ENCODE measurements at regions not wholly inside any gene's neighbourhood (a gene's known extent, or its start where the extent isn't known, plus 50 kb on each side); places are given as distances from the start of the nearest gene placed in this dataset.

- Histone ChIP-seq H3K9me3 (ENCODE audit: low read depth, low read length, poor library complexity, severe bottlenecking) (no peaks in the 10 kb centered on the region), H3K27me3 (replicated peaks; ENCODE audit: insufficient read depth, low read depth, low read length, poor library complexity) (no peaks in the 10 kb centered on the region), H3K4me3 (ENCODE audit: low read depth, low read length, poor library complexity, severe bottlenecking) (no peak overlapping the region), H3K4me1 (ENCODE audit: insufficient read depth, low read length, poor library complexity, severe bottlenecking) (no peaks in the 10 kb centered on the region), H3K27ac (ENCODE audit: low read depth, low read length, poor library complexity, severe bottlenecking) (no peak overlapping the region), H3K36me3 (ENCODE audit: insufficient read depth, low read length, poor library complexity, severe bottlenecking) (no peaks in the 10 kb centered on the region)
- intact Hi-C loops (cut with micrococcal nuclease; ENCODE audit: unreplicated experiment): no loop called here
- ChIA-PET CTCF (no interaction called here), POLR2A (ENCODE audit: low non-redundant PET) (no interaction called here)
- no TSS peak for BruUV-seq (replicated peaks)
- no peak for TF ChIP-seq CTCF (conservative IDR thresholded peaks at IDR 0.05; ENCODE audit: low read depth, low read length)
- TF ChIP-seq EZH2 (IDR thresholded peaks at IDR 0.05; ENCODE audit: borderline replicate concordance, low read depth, low read length, poor library complexity, severe bottlenecking): no peak
- no peak for DNase-seq (ENCODE audit: low spot score)
Observed at GRCh38 chr4:65839164-65839931, 169.1 kb upstream of the EPHA5 start.

- intact Hi-C loops (cut with micrococcal nuclease; ENCODE audit: unreplicated experiment): no loop called here
- no TSS peak for BruUV-seq (replicated peaks)
- Histone ChIP-seq H3K27ac (ENCODE audit: low read depth, low read length, poor library complexity, severe bottlenecking) (no peak overlapping the region), H3K9me3 (ENCODE audit: low read depth, low read length, poor library complexity, severe bottlenecking) (no peaks in the 10 kb centered on the region), H3K36me3 (ENCODE audit: insufficient read depth, low read length, poor library complexity, severe bottlenecking) (no peaks in the 10 kb centered on the region), H3K27me3 (replicated peaks; ENCODE audit: insufficient read depth, low read depth, low read length, poor library complexity) (no peaks in the 10 kb centered on the region), H3K4me3 (ENCODE audit: low read depth, low read length, poor library complexity, severe bottlenecking) (no peak overlapping the region), H3K4me1 (ENCODE audit: insufficient read depth, low read length, poor library complexity, severe bottlenecking) (no peaks in the 10 kb centered on the region)
- TF ChIP-seq EZH2 (IDR thresholded peaks at IDR 0.05; ENCODE audit: borderline replicate concordance, low read depth, low read length, poor library complexity, severe bottlenecking): no peak
- TF ChIP-seq CTCF (conservative IDR thresholded peaks at IDR 0.05; ENCODE audit: low read depth, low read length): no peak
- ChIA-PET POLR2A (ENCODE audit: low non-redundant PET) (no interaction called here), CTCF (no interaction called here)
- no peak for DNase-seq (ENCODE audit: low spot score)
Observed at GRCh38 chr4:65834707-65835106, 164.4 kb upstream of the EPHA5 start.

GRCh38 chr4:65831828-65832227, 161.5 kb upstream of the EPHA5 start:
- no peak for TF ChIP-seq EZH2 (IDR thresholded peaks at IDR 0.05; ENCODE audit: borderline replicate concordance, low read depth, low read length, poor library complexity, severe bottlenecking)
- no peaks in the 10 kb centered on the region for H3K27me3 ChIP-seq (replicated peaks; ENCODE audit: insufficient read depth, low read depth, low read length, poor library complexity)
- no peaks in the 10 kb centered on the region for H3K4me1 ChIP-seq (ENCODE audit: insufficient read depth, low read length, poor library complexity, severe bottlenecking)
- H3K4me3 ChIP-seq (ENCODE audit: low read depth, low read length, poor library complexity, severe bottlenecking): no peak overlapping the region
- DNase-seq (ENCODE audit: low spot score): no peak
- H3K36me3 ChIP-seq (ENCODE audit: insufficient read depth, low read length, poor library complexity, severe bottlenecking): no peaks in the 10 kb centered on the region
- no peak overlapping the region for H3K27ac ChIP-seq (ENCODE audit: low read depth, low read length, poor library complexity, severe bottlenecking)
- H3K9me3 ChIP-seq (ENCODE audit: low read depth, low read length, poor library complexity, severe bottlenecking): no peaks in the 10 kb centered on the region
- intact Hi-C loops (cut with micrococcal nuclease; ENCODE audit: unreplicated experiment): no loop called here
- CTCF ChIA-PET: no interaction called here
- POLR2A ChIA-PET (ENCODE audit: low non-redundant PET): no interaction called here
- BruUV-seq (replicated peaks): no TSS peak
